ENCODE measurements at regions not wholly inside any gene's neighbourhood (a gene's known extent, or its start where the extent isn't known, plus 50 kb on each side); places are given as distances from the start of the nearest gene placed in this dataset.
A peak's percentile ranks its signal among the peaks of the same experiment; 100 is the strongest.

- TF ChIP-seq ZNF133 (CRISPR knock-in tag; IDR thresholded peaks at IDR 0.05) (no peak), SMARCC2 (IDR thresholded peaks at IDR 0.05; ENCODE audit: low read depth) (0 out of 2 replicates have a peak, but pooled peaks have one; percentile 4), ZNF639 (CRISPR knock-in tag; conservative IDR thresholded peaks at IDR 0.05 in 1 of 2, IDR thresholded peaks at IDR 0.05 in 1 of 2) (no peak), FOSL1 (tag; conservative IDR thresholded peaks at IDR 0.05) (peak; percentile 85), ATF4 (CRISPR knock-in tag; IDR thresholded peaks at IDR 0.05) (no peak), CEBPG (CRISPR knock-in tag; IDR thresholded peaks at IDR 0.05) (no peak), CEBPG (tag; conservative IDR thresholded peaks at IDR 0.05 in 1 of 2, IDR thresholded peaks at IDR 0.05 in 1 of 2) (peak; percentile 79 to 89), POLR2B (IDR thresholded peaks at IDR 0.05; ENCODE audit: low read depth, partially characterized antibody) (no peak), ZNF318 (IDR thresholded peaks at IDR 0.05; ENCODE audit: borderline replicate concordance in 1 of 2, low read depth in 1 of 2) (peak in 1 of 2 experiments; percentile 79; a peak in 2 of 4 replicates), ZBTB7A (IDR thresholded peaks at IDR 0.05; ENCODE audit: borderline replicate concordance, control insufficient read depth, low read depth, low read length) (no peak), IRF9 (tag; IDR thresholded peaks at IDR 0.05) (peak; percentile 69; the same call in 1 of the 2 replicates), LEF1 (IDR thresholded peaks at IDR 0.05) (peak; percentile 15; the same call in 1 of the 2 replicates), HMGN3 (IDR thresholded peaks at IDR 0.05; ENCODE audit: borderline replicate concordance, extremely low read depth, insufficient read length, low read depth, low read length) (no peak), RAD51 (IDR thresholded peaks at IDR 0.05; ENCODE audit: borderline replicate concordance, low read depth) (peak; percentile 57), CEBPB (tag; IDR thresholded peaks at IDR 0.05) (peak; percentile 94), EHMT2 (IDR thresholded peaks at IDR 0.05) (peak; percentile 43; the same call in 1 of the 2 replicates), FOXK2 (conservative IDR thresholded peaks at IDR 0.05 in 1 of 2, IDR thresholded peaks at IDR 0.05 in 1 of 2; ENCODE audit: low read depth in 2 of 2) (peak in 1 of 2 experiments; percentile 57; a peak in 1 of 4 replicates)
These were observed 1068.3 kb upstream of the EDIL3 start (continued) for GRCh38 chr5:85453026-85453349.
